Ishikawa (cell line): ENCODE measurements at regions not wholly inside any gene's neighbourhood (a gene's known extent, or its start where the extent isn't known, plus 50 kb on each side); places are given as distances from the start of the nearest gene placed in this dataset.

Source experiments
- CEBPB ChIP-seq: IDR thresholded peaks from 2 replicates; pipeline ENCODE4 v1.6.1; 2012
- CREB1 ChIP-seq: IDR thresholded peaks from 2 replicates; pipeline ENCODE4 v1.6.1; 2012; ENCODE audit warnings: low read depth
- EGR1 ChIP-seq: IDR thresholded peaks from 2 replicates; pipeline ENCODE4 v1.6.1; 2012
- EP300 ChIP-seq: IDR thresholded peaks from 2 replicates; pipeline ENCODE4 v1.6.1; 2012; ENCODE audit warnings: borderline replicate concordance
- FOXM1 ChIP-seq: IDR thresholded peaks from 2 replicates; pipeline ENCODE4 v1.6.1; 2012; ENCODE audit warnings: low read depth, borderline replicate concordance
- NFIC ChIP-seq: IDR thresholded peaks from 2 replicates; pipeline ENCODE4 v1.6.1; 2012
- RAD21 ChIP-seq: IDR thresholded peaks from 2 replicates; pipeline ENCODE4 v1.6.1; 2012; ENCODE audit warnings: low read depth
- REST ChIP-seq: IDR thresholded peaks from 2 replicates; pipeline ENCODE4 v1.6.1; 2012; ENCODE audit warnings: low read depth, mild to moderate bottlenecking
- TAF1 ChIP-seq: IDR thresholded peaks from 2 replicates; pipeline ENCODE4 v1.6.1; 2012; ENCODE audit warnings: low read depth, mild to moderate bottlenecking
- TCF12 ChIP-seq: IDR thresholded peaks from 2 replicates; pipeline ENCODE4 v1.6.1; 2012; ENCODE audit warnings: low read depth
- TEAD4 ChIP-seq: IDR thresholded peaks from 2 replicates; pipeline ENCODE4 v1.6.1; 2012
- USF1 ChIP-seq: IDR thresholded peaks from 2 replicates; pipeline ENCODE4 v1.6.1; 2012
- YY1 ChIP-seq: IDR thresholded peaks from 2 replicates; pipeline ENCODE4 v1.6.1; 2012; ENCODE audit warnings: low read depth
- ZBTB7A ChIP-seq: IDR thresholded peaks from 2 replicates; pipeline ENCODE4 v1.6.1; 2012; ENCODE audit warnings: low read depth
- TF ChIP-seq, protein P1 (sequence below): IDR thresholded peaks from 2 replicates; pipeline ENCODE4 v1.6.1; 2012

GRCh38 chr2:128782411-128783192 lies 463.9 kb upstream of the HS6ST1 start:
- no peak for TF ChIP-seq ZBTB7A
- TF ChIP-seq RAD21: no peak
- no peak for TF ChIP-seq FOXM1
- TF ChIP-seq NFIC: no peak
- TF ChIP-seq USF1: no peak
- no peak for TF ChIP-seq CREB1
- no peak for TF ChIP-seq TCF12
- TF ChIP-seq TEAD4: no peak
- TF ChIP-seq, protein P1, sequence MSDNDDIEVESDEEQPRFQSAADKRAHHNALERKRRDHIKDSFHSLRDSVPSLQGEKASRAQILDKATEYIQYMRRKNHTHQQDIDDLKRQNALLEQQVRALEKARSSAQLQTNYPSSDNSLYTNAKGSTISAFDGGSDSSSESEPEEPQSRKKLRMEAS: no peak
- no peak for TF ChIP-seq YY1
- no peak for TF ChIP-seq EP300
- no peak for TF ChIP-seq REST
- no peak for TF ChIP-seq TAF1
- TF ChIP-seq EGR1: no peak
- TF ChIP-seq CEBPB: no peak

- TF ChIP-seq FOXM1 (no peak), ZBTB7A (no peak), YY1 (no peak), TEAD4 (no peak), TCF12 (no peak), EP300 (no peak), RAD21 (no peak), USF1 (no peak), NFIC (no peak), CREB1 (no peak), TAF1 (no peak), REST (no peak), CEBPB (no peak), EGR1 (no peak)
- TF ChIP-seq, protein P1: no peak
Observed at GRCh38 chr2:128783193-128783671, 464.6 kb upstream of the HS6ST1 start.

DNA sequence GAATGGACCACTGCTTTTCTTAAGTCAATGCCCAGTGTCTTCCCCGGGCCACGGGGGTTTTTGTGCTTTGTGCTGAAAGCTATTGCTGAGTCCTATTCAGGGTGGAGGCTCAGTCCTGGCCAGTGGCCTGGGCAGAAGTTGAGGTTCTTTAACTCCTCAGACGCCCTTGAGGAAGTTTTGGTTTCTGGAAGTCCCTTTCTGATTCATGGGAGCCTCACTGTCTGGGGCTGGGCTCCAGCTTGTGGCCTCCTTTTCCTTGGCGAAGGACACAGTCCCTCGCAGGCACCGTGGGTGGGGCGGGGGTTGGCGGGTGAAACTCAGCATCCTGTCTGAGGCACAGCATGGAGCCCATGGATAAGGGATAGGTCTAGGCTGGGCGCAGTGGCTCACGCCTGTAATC lies 465.2 kb upstream of the HS6ST1 start:
- TF ChIP-seq ZBTB7A: no peak
- no peak for TF ChIP-seq RAD21
- no peak for TF ChIP-seq CREB1
- TF ChIP-seq YY1: no peak
- TF ChIP-seq USF1: no peak
- TF ChIP-seq TAF1: no peak
- no peak for TF ChIP-seq CEBPB
- TF ChIP-seq TCF12: no peak
- no peak for TF ChIP-seq EGR1
- TF ChIP-seq, protein P1: no peak
- no peak for TF ChIP-seq EP300
- TF ChIP-seq NFIC: no peak
- TF ChIP-seq FOXM1: no peak
- TF ChIP-seq TEAD4: no peak
- TF ChIP-seq REST: no peak
